Panc1 (cell line): ENCODE measurements at regions not wholly inside any gene's neighbourhood (a gene's known extent, or its start where the extent isn't known, plus 50 kb on each side); places are given as distances from the start of the nearest gene placed in this dataset.

Experiments used
- POLR2AphosphoS5 ChIP-seq: IDR thresholded peaks from 2 replicates; pipeline ENCODE4 v1.6.1; 2012; ENCODE audit warnings: mild to moderate bottlenecking, low read depth, low read length, moderate library complexity
- SIN3A ChIP-seq: IDR thresholded peaks from 2 replicates; pipeline ENCODE4 v1.6.1; 2012; ENCODE audit warnings: low read depth, mild to moderate bottlenecking, low read length, moderate library complexity, borderline replicate concordance; ENCODE audit not compliant: insufficient read depth
- TCF7L2 ChIP-seq: IDR thresholded peaks from 2 replicates; pipeline ENCODE4 v1.6.1; 2011; ENCODE audit warnings: mild to moderate bottlenecking, low read depth, low read length, inconsistent platforms
- TF ChIP-seq, protein P1 (sequence below): fragments of 450-650 bp; IDR thresholded peaks from 2 replicates; pipeline ENCODE4 v1.5.1; 2017; ENCODE audit warnings: mild to moderate bottlenecking
- TF ChIP-seq, protein P2 (sequence below), 2 experiments: IDR thresholded peaks; 2 replicates each; pipeline ENCODE4 v1.6.1; 2011 to 2012; ENCODE audit warnings: low read depth in 2 of 2, control low read depth in 1 of 2, low read length in 1 of 2, mild to moderate bottlenecking in 1 of 2, moderate library complexity in 1 of 2; ENCODE audit not compliant: insufficient read depth in 1 of 2

DNA sequence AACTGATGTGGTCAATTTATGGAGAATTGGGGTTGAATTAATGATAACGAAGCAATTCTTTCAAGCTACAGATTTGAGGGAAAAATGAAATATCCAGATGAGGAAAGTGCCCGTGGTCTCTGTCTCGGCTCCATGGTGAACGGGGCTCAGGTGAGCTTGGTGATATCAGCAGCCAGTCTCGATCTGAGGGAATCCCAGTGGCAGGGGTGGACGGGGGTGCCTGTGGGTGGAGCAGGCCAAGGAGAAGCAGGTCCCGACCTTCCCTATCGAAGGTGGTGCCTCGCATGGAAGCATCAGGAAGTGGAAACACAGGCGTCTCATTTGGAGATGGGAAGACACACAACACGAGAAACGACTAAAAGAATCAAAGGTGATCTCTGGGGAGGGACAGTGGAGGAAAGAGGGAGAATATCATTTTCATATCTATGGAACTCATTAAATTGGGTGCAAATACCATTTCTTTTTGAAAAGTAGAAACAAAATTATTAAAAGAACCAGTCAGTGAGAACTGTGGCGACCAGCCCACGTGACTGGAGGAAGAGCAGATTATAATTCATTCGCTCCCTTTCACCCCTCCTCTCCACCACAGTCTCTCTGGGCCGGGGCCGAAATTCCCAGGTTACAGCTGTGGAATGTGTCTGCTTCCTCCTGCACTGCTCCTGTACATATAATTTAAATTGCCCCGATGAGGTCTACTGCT, 354.3 kb upstream of the SFSWAP start:
- TF ChIP-seq POLR2AphosphoS5 (no peak), TCF7L2 (no peak), SIN3A (no peak)
- TF ChIP-seq, protein P1, sequence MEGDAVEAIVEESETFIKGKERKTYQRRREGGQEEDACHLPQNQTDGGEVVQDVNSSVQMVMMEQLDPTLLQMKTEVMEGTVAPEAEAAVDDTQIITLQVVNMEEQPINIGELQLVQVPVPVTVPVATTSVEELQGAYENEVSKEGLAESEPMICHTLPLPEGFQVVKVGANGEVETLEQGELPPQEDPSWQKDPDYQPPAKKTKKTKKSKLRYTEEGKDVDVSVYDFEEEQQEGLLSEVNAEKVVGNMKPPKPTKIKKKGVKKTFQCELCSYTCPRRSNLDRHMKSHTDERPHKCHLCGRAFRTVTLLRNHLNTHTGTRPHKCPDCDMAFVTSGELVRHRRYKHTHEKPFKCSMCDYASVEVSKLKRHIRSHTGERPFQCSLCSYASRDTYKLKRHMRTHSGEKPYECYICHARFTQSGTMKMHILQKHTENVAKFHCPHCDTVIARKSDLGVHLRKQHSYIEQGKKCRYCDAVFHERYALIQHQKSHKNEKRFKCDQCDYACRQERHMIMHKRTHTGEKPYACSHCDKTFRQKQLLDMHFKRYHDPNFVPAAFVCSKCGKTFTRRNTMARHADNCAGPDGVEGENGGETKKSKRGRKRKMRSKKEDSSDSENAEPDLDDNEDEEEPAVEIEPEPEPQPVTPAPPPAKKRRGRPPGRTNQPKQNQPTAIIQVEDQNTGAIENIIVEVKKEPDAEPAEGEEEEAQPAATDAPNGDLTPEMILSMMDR: no peak
- TF ChIP-seq, protein P2, sequence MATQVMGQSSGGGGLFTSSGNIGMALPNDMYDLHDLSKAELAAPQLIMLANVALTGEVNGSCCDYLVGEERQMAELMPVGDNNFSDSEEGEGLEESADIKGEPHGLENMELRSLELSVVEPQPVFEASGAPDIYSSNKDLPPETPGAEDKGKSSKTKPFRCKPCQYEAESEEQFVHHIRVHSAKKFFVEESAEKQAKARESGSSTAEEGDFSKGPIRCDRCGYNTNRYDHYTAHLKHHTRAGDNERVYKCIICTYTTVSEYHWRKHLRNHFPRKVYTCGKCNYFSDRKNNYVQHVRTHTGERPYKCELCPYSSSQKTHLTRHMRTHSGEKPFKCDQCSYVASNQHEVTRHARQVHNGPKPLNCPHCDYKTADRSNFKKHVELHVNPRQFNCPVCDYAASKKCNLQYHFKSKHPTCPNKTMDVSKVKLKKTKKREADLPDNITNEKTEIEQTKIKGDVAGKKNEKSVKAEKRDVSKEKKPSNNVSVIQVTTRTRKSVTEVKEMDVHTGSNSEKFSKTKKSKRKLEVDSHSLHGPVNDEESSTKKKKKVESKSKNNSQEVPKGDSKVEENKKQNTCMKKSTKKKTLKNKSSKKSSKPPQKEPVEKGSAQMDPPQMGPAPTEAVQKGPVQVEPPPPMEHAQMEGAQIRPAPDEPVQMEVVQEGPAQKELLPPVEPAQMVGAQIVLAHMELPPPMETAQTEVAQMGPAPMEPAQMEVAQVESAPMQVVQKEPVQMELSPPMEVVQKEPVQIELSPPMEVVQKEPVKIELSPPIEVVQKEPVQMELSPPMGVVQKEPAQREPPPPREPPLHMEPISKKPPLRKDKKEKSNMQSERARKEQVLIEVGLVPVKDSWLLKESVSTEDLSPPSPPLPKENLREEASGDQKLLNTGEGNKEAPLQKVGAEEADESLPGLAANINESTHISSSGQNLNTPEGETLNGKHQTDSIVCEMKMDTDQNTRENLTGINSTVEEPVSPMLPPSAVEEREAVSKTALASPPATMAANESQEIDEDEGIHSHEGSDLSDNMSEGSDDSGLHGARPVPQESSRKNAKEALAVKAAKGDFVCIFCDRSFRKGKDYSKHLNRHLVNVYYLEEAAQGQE (IDR thresholded peaks at IDR 0.05; ENCODE audit: insufficient read depth in 1 of 2, low read depth in 2 of 2, low read length in 1 of 2): no peak
